H1 (cell line): ENCODE measurements at regions not wholly inside any gene's neighbourhood (a gene's known extent, or its start where the extent isn't known, plus 50 kb on each side); places are given as distances from the start of the nearest gene placed in this dataset.

Source experiments
- CHD2 ChIP-seq: IDR thresholded peaks from 2 replicates; pipeline ENCODE4 v1.6.1; 2012; ENCODE audit warnings: low read length, improper control_type of control experiment
- POLR2A ChIP-seq, 2 experiments: IDR thresholded peaks; 1 replicate in 1 of 2; 2 replicates in 1 of 2; pipeline ENCODE4 v1.6.1; 2011; ENCODE audit warnings: low read depth in 2 of 2, low read length in 2 of 2, mild to moderate bottlenecking in 2 of 2; ENCODE audit errors: control extremely low read depth in 1 of 2
- POLR2AphosphoS5 ChIP-seq: IDR thresholded peaks from 2 replicates; pipeline ENCODE4 v1.6.1; 2011; ENCODE audit warnings: low read depth, low read length
- RFX5 ChIP-seq: IDR thresholded peaks from 2 replicates; pipeline ENCODE4 v1.6.1; 2011; ENCODE audit warnings: low read depth, low read length, improper control_type of control experiment, borderline replicate concordance
- TBP ChIP-seq: IDR thresholded peaks from 2 replicates; pipeline ENCODE4 v1.6.1; 2011; ENCODE audit warnings: low read depth, low read length, improper control_type of control experiment
- TF ChIP-seq, protein P1 (sequence below), 3 experiments: IDR thresholded peaks; 1 replicate in 2 of 3; 2 replicates in 1 of 3; pipeline versions ENCODE4 v1.5.1 to v1.6.1; 2011; ENCODE audit warnings: low read length in 3 of 3, mild to moderate bottlenecking in 3 of 3, inconsistent platforms in 2 of 3, low read depth in 1 of 3, moderate library complexity in 1 of 3; ENCODE audit not compliant: insufficient read depth in 1 of 3; ENCODE audit errors: control extremely low read depth in 1 of 3

DNA sequence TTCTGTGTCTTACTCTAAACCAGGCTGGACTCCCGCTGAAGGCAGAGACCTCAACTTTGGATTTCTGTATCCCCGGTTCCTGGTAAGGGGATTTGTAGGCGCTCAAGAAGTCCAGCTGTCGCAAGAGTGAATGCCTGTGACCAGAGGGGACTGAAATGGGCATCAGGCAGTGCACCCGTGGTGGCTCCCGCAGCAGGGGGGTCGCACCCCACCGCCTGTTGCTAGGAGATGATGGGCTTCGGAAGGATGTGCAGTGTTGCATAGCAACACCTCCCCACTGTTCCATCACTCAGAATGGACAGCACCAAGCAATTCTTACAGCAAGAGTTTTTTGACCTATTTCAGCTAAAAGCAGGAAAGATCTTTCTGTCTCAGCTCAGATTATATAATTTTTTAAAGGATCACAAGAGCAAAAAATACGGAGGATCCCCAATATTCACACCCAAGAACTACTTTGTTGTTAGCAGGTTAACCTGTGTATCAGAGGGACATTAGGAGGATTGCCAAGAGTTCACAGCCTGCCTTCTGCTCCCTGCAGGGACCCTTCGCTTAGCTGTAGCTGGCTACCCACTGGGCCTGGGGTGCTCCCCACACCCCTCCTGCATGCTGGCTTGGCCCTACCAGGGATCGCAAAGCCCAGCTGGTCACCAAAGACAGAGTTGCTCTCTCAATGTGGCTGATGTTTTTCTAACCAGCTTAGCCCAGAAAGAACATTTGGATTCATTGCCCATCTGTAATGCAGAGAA is 63.8 kb downstream of the SOWAHC start:
- TF ChIP-seq, protein P1, sequence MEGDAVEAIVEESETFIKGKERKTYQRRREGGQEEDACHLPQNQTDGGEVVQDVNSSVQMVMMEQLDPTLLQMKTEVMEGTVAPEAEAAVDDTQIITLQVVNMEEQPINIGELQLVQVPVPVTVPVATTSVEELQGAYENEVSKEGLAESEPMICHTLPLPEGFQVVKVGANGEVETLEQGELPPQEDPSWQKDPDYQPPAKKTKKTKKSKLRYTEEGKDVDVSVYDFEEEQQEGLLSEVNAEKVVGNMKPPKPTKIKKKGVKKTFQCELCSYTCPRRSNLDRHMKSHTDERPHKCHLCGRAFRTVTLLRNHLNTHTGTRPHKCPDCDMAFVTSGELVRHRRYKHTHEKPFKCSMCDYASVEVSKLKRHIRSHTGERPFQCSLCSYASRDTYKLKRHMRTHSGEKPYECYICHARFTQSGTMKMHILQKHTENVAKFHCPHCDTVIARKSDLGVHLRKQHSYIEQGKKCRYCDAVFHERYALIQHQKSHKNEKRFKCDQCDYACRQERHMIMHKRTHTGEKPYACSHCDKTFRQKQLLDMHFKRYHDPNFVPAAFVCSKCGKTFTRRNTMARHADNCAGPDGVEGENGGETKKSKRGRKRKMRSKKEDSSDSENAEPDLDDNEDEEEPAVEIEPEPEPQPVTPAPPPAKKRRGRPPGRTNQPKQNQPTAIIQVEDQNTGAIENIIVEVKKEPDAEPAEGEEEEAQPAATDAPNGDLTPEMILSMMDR (IDR thresholded peaks at IDR 0.05; ENCODE audit: control extremely low read depth in 1 of 3, insufficient read depth in 1 of 3, low read depth in 1 of 3, low read length in 3 of 3) = no peak
- no peak for TF ChIP-seq TBP
- no peak for TF ChIP-seq POLR2A (IDR thresholded peaks at IDR 0.05; ENCODE audit: control extremely low read depth in 1 of 2, low read depth in 2 of 2, low read length in 2 of 2)
- TF ChIP-seq CHD2 = no peak
- TF ChIP-seq RFX5 = no peak
- TF ChIP-seq POLR2AphosphoS5 = no peak
